Cerebellar nuclear complex (tissue), 1 donor: ENCODE measurements at regions not wholly inside any gene's neighbourhood (a gene's known extent, or its start where the extent isn't known, plus 50 kb on each side); places are given as distances from the start of the nearest gene placed in this dataset.
"Not testable (repeated sequence)": the region's sequence is repeated elsewhere in the genome, so short reads cannot be mapped to it uniquely, and the experiment has no call there.

Experiments
- DNase-seq, 2 experiments: peaks; one replicate each; lab custom pipeline; 2025; lab: John Stamatoyannopoulos, UW

DNA sequence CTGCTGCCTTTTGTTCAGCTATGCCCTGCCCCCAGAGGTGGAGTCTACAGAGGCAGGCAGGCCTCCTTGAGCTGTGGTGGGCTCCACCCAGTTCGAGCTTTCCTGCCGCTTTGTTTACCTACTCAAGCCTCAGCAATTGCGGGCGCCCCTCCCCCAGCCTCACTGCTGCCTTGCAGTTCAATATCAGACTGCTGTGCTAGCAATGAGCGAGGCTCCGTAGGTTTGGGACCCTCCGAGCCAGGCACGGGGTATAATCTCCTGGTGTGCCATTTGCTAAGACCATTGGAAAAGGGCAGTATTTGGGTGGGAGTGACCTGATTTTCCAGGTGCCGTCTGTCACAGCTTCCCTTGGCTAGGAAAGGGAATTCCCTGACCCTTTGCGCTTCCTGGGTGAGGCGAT is 51.9 kb downstream of the DIPK2A start:
- not testable (repeated sequence) for DNase-seq

DNA sequence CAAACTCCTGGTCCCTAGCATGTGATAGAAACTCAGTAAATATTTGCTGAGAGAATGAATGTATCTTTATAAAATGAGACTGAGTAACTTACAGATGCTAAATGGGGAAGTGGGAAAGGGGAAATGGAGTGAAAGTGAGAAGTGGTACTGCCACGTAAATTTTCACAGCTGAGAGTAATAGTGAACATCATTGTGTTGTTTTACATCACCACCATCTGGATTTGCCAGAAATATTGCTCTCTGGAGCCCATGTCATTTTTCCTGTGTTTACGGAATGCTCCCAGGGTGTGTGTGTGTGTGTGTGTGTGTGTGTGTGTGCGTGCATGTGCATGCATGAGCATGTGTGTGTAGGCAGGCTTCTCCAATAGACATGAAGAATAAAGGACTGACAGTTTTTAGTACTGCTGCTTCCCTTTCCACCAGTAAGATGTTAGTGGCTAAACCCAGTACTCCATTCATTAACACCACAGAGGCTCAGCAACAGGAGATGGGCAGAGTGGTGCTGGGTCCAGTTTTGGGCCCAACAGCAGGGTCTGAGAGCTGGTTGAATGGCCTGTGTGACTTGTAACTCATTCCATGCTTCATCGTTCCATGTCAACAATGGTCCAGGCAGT is 57.3 kb downstream of the DIPK2A start:
- no peak for DNase-seq

DNA sequence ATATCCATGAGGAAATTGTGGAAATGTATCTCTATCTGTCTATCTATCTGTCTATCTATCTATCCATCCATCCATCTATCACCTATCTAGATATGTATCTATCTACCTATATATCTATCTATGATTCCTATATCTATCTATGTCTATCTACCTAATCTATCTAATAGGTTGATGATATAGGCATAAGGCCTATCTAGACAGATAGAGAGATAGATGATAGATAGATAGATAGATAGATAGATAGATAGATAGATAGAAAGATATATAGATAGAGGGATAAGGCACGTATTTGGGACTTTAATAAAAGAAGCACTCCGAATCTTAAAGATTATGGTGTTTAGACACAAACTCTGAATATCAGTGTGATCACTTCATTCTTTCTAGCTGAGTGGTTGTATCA is 58.1 kb downstream of the DIPK2A start:
- no peak for DNase-seq

DNA sequence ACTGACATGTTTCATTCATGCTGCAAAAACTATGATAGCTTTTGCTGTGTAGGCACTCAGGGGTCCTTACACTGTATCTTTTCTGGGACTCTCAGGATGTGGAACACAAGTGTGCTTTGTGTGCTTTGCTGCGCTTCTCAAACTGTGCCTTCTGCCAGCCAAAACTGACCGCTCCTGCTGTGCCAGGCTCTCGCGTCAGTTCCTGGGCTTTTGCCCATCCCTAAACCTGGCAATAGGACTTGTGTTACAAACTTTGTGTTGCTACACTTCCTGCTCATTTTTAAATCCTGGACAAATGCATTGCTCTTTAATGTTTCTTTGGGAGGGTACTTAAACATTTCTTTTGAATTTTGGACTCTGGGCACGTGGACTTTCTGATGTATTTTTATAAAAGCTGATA is 60.3 kb downstream of the DIPK2A start:
- peak; percentile 17 for DNase-seq

DNA sequence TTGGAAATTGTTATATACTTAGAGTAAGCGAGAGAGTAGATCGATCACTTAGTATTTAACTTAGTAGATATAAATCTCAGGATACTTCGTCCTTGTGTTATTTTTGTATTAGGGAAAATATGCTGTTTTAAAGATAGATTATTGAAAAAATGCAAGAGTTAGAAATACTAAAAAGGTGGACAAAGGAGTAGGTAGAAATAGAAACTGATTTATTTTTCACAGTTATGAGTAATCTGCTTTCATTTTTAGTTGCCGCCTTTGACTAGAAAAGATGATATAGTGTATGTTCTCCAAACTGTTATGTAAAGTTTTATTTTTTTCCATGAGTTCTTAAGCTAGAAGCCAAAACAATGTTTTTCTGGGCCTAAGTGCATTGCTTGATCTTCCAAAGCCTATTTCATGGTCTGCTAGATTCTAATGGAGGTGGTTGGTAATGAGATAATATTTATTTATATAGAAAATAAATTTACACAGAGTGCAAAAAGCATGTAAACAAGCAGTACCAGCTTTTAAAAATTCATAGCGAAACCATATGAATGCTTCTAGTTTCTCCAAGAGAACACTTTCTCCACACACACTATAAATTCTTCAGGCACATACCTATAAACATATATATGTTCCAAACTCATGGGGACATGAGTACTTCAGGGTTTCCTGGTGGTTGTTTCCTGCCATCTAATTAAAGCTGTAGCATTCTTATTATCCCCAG is 61.1 kb downstream of the DIPK2A start:
- DNase-seq, result no peak

DNA sequence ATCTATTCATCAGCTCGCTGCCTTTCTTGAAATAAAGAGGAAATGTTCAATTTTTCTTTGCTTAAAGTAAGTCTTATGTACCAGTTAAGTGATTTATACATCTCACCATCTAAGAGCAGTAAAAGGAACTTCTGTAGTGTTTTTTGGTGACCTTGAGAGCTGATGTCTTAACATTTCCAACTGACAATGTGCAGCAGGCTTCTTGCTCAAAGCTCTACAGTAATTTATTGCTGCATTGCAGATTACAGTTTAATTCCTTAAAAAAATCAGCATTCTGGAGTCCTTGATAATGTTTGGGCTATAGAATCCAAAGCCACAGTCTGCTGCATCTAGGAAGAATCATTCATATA is 61.6 kb downstream of the DIPK2A start:
- no peak for DNase-seq

DNA sequence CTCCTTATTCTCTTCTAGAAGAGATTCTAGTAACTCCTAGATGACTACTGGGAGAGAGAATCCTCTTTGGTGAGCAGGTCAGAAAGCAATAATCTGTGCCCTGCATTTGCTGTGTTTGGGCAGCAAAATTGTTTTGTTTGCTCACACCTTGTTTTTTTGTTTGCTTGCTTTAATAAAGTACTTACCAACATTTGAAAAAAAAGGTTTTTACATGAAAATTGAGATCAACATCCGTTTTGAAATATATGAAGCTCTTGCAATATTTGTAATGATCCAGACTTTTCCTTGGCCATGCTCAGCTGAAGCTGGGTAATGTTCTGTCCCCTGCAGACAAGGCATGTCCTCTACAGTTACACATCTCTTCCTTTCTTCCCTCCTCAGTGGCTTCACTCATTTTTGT is 62.2 kb downstream of the DIPK2A start:
- no peak for DNase-seq

DNA sequence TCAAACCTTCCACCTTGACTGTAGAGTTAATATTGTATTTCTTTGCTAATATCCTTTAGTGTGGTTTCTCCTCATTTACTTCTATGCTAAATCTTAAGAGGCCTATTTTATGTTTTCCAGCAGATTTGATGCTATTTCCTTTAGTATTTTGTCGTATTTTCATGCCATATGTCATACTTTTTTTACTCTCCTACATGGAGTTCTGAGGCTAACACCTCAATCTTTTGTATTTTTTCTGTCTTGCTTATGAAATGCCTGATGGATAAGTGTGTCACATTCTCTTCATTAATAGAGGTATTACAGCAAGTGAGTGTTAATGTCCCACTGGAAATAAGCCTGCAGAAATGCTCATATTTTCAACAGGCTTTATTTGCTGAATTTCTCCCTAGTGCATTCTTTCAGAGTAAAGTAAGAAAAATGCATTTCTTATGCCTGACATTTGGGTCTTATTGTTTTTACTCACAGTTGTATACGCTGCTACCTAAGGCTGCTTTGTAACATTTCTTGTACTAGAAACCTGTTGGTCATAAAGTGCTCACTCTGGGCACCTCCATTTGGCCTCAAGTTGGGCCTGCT is 63.2 kb downstream of the DIPK2A start:
- DNase-seq, result no peak

DNA sequence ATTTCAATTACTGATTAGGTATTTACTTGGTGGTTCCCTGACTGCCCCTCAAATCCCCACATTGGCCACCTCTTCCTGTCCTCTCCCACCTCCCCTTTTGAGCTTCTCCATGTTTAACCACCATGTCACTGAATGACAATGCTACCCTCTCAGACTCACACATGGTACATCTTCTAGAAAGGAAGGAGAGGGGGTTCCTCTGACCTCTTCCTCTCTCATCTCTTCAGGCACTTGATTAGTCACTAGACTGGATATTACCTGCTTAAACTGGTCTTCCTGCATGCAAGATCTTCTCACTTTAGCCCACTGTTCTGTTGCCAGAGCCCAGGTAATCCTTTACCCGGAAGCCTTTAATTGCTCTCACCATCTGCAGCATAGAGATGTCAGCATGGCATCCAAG is 64.9 kb downstream of the DIPK2A start:
- DNase-seq, result no peak

DNA sequence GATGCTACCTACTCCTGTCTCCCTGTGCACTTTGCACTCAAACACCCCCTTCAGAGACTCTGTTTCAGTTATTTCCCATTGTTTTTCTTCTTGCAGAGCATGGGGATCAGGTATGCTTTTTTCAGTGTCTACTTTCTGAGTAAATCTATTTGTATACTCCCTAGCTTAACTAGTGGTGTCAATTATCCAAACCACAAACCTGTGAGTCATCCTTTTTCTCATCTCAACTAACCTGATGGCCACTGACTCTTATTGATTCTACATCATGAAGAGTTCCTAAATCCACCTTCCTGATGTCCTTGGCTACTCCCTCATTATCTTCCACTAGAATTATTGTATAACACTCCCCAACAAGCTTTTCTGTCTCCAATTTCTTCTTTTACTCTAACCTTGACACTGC is 68.0 kb downstream of the DIPK2A start:
- DNase-seq, result no peak

DNA sequence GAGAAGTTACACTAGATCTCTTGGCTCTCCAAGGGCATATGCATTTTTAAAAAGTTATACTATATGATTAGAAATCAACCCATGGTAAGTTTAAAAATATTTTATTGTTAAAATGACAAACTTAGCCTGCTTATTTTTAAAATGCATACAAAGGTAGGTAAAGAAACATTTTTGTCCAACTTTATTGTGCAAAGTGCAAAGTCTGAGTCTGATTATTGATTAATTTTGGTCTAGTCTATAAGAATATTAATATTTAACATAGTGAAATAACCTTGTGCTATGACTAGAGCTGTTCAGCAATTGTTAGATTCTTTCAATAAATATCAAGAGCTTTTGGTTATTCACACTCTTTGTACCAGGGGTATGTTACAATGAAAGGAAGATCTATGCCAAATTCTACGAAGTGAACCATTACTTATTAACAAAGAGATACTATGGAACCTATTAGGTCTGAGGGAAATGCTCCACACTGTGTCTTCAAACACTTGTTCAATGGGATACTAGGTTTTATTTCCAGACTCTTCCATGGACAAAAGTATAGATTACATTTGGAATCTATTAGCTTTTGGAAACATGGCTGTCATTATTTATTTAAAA is 70.4 kb downstream of the DIPK2A start:
- no peak for DNase-seq

DNA sequence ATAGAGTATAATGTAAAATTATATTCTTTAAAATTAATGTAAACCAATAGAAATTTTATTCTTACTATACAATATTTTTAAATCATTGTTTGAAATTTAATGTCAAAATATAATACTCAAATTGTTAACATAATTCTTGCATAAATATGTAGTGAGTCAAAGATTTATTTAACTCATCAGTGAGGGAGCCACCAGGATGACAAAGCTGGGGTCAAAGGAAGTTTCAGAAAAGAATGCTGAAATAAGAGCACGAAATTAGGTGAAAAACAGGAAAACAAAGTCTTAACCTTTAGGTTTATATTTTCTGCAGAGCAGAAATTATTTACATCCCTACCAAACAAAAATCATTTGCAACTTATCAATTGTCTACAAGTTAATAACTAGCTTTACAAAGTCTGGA is 74.1 kb downstream of the DIPK2A start:
- no peak for DNase-seq

DNA sequence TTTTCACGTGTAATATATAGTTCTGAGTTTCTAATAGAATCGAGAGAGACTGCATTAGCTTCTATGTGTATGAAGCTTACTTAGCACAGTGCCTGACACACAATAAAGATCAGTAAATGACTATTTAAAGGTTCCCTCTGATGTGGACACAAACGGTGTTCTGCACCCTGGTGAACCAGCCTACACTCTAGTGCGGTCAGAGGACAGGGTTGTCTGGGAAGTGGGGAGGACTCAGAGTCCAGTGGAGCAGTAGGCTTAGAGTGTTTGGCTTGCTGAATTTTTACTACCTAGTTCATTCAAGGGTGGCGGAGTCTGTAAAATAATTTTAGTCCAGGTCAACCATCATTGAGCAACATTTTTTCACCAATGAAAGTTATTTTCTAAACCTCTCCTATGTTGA is 77.8 kb downstream of the DIPK2A start:
- DNase-seq, result no peak

DNA sequence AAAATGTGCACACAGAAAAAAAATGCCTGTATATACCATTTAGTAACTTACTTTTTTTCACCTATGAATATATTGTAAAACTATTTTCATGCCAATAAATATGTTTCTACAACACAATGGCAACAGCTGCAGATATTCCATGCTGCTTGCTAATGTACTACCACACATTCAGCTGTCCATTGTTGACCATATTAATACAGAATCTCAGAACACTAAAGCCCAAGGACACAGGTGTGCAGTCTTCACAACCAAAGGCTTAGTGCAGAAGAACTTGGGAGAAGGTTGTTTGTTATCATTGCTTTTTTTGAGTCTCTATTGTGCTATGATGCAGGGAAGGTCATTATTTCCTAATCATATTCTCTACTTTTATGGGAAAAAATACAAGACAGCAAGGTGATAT is 79.6 kb downstream of the DIPK2A start:
- DNase-seq, result no peak

DNA sequence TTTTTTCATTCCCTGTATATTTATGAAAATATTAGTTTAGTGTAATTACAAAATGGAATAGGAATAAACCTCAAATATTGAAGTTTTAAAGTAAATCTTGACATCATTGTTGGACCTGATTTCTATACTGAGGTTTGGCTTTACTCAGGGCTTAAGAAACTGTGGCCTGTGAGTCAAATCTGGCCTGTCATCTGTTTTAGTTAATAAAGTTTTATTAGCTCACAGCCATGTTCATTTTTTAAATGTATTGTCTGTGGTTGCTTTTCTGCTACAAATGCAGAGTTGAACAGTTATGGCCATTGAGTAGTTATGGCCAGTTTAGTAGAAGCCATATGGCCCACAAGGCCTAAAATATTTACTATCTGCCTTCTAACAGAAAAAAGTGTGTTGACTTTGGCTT is 80.7 kb downstream of the DIPK2A start:
- no peak for DNase-seq

DNA sequence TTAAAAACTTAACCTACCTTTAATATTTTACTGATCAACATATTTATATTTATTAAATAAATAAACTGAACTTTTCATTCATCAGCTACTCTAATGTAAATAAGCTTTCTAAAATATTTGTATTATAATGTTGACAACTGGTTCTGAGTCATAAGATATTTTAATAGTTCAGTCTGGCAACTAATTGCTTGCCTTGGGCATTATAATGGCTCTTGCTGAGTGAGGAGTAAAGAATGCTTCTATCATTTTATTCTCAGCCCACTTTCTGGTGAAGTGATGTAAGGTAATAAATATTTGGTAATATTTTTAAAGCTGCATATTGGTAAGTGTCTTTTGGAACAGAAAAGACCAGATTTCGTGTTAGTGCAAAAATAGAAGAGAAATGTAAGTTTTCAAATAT is 81.5 kb downstream of the DIPK2A start:
- no peak for DNase-seq

DNA sequence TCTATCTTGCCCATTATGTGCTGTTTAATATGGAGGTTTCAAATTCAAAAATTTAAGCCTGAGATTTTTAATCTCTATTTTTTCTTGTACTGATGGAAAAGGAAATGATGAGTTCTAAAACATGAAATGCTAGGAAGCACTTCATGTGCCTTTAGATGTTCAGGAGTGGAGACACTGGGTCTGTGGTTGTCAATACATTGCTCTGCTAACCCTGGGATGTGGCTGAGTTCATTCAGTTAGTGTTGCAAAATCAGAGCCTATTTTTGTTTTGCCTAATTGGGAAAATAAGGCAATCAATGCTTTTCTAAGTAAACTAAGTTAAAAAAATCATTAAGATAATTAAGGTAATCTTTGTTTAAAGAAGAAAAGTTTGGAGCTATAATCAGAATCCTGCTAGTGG is 83.1 kb downstream of the DIPK2A start:
- DNase-seq, result no peak

DNA sequence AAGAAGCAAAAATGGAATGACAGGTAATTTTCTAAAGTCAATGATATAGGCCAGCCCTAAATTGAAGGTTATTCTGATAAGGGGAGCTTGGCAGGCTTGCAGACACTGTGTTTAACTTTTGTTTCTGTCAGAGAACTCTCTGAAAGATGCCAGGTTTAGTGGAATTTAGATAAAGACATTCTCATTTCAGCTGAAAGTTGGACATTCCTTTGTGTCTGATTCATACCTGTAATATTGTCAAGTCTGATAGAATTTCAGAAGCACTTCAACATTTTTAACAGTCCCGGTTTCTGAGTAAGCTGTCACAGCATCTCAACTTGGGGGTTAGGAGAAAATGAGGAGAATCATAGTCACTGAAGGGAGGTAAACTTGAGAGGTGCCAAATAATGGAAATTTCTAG is 84.0 kb downstream of the DIPK2A start:
- DNase-seq, result no peak

DNA sequence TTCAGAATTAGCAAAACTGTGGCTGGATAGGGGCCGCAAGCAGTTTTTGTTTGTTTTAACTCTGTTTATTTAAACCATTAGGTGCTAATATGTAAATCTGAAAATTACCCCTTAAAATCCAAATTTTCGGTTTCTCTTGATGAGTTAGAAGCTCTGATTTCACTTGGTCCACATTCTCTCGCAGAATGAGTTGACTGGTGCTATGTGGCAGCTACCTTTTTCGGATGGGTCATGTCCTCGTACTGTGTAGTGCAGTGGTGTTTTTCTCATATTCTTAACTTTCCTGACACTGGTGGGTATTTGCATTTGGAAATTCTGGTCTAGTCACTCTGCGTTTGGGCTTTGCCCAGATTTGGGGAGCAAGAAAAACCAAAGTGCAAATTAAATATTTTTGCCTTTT is 87.1 kb downstream of the DIPK2A start:
- no peak for DNase-seq

DNA sequence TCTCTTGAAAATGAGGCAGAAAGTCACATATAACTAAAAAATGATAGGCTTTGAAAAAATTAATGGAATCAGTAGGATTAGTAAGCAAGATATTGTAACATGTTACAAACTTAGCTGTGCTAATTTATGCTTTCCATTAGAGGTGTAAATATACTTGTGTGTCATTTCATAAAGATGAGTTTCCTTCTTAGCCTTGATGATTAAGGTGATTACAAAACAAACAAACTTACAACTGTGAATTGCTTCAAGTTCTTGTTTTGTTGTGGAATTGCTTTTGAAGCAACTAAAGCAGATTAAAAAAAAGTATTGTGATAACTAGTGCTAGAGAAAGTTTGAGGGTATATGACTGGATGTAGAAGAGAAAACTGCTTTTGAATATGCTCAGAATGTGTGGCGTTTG is 87.9 kb downstream of the DIPK2A start:
- DNase-seq, result no peak

DNA sequence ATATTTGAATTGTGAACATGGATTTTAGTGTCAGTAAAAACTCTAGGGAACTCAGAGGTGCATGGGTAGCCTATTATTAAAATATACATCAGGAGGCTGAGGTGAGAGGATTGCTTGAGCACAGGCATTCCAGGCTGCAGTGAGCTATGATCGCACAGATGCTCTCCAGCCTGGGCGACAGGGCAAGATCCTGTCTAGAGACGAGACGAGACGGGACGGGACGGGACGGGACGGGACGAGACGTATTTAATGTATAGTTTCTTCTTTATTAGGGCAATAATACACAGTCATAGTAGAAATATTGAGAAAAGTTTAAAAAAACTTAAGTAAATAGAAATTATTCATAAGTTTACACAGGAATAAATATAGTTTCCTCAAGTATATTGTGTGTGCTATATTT is 89.3 kb downstream of the DIPK2A start:
- DNase-seq, result no peak

DNA sequence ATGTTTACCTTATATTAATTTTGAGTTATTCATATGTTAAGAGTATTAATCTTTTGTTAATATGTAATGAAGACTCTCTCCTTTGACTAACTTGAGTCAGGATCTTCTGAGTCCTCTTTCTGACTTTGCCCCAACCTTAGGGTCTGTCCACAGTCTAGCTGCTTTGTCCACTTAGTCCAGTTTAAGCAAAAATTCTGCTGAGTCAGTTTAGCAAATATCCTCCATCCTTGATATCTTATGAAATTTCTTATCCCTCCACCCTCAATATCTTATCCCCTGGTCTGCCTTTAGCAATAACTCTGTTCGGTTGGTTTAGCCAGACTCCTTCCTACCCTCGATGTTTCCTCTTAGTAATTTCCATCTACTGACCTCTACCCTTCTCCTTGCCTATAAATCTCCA is 91.7 kb downstream of the DIPK2A start:
- DNase-seq, result no peak

DNA sequence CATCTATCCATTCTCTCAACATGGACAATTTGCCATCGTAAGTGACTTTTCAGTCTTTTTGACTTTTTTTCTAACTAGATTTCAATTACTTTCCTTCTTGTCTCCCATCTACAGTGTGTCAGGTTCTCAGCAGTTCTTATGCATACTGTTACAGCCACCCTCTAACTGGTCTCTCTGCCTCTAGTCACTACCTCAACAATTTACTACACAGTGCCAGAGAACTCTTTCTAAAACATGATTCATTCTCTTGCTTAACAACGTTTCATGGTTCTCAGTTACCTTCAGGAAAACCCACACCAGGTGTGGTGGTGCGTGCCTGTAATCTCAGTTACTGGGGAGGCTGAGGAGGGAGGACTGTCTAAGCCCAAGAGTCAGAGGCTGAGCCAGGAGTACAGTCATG is 95.4 kb downstream of the DIPK2A start:
- no peak for DNase-seq

DNA sequence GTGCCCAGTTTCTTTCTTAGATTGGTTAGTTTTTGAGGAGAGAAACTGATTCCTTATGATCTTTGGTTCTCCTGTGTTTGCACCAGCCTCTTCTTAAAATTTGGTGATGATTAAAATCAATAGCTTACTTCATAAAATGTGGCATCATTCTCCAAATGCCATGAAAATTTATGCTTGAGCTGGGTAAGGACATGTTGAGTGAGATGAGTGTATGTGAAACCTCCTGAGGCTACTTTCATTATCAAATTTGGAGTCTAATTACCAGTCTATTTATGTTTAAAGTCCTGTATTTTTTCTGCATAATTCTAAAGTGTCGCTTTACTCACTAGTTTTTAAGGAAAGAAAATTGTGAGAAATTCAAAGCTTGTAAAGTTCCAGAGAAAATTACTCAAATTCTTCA is 102.1 kb downstream of the DIPK2A start:
- DNase-seq, result no peak
